GM20431 (cell line): ENCODE measurements at regions not wholly inside any gene's neighbourhood (a gene's known extent, or its start where the extent isn't known, plus 50 kb on each side); places are given as distances from the start of the nearest gene placed in this dataset.

Source experiments
- in situ Hi-C: fragments of 300-500 bp; cut with MseI, MboI; formaldehyde crosslinking; loops from one replicate; pipeline ENCODE4 v1.15.0; 2020; ENCODE audit warnings: low sequenced_read_pairs; ENCODE audit not compliant: unreplicated experiment

DNA sequence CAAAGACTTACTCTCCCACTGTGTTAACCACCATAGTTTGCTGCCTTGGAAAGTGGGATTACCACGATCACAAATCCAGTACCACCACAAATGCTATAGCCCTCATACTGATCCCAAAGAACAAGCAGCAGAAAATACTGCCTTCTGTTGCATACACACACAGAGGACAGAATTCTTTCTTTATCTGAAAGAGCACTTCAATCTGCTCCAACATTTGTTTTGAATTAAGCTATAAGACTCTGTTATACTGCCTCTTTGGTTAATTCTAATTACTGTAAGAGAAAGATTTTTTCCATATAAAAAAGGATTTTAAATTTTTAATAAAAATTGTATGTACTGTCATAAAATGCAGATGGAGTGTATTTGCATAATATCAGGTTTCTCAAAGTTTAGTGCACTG is 69.8 kb downstream of the YIPF5 start:
- in situ Hi-C loops = no loop called here

DNA sequence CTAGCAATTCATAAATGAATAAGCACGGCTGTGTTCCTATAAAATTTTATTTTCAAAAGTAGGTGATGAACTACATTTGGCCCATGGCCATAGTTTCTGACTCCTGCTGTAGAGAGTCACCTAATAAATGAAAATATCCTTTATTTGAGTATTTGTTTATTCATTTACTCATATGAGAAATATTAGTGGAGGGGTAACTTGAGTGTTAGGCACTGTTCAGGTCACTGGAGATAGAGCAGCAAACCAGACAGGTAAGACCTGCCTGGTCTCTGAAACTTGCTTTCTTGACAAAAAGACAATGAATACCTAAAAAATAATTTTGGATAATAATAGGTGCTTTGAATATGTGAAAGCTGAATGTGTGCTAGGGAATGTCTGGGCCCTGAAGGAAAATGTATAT is 68.8 kb downstream of the YIPF5 start:
- in situ Hi-C loops = no loop called here

DNA sequence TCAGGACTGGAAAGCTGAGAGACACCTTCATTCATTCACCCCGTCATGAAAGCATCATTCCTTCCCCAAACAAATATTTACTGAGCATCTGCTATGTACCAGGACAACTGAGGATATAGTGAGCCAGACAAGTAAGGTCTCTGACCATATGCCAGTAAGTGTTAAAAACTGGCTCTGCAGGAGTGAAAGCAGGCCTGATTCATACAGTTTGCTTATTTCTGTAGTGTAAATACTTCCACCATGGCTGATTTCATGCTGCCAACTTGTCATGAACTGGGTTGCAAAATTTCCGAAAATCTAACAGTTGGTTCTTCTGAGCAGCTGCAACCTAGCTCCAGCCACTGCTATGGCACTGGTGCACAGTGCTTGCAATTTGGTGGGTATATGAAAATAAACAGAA is 68.1 kb downstream of the YIPF5 start:
- in situ Hi-C loops = no loop called here

DNA sequence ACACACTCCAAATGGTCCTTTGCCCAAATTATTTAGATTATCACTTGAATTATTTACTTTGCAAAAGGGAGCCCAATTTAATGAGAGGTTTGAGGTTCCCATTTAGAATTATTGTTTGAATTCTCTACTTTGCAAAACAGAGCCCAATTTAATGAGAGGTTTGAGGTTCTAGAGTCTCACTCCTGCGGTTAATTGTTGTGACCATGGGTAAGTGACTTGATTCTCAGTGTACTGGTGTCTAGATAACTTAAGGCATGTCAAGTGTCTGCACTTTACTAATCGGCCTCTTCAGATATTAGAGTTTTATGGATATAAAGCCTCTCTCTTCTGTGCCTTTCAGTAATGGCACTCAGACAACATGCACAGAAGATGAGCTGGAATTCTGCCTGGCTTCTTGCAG is 67.5 kb downstream of the YIPF5 start:
- in situ Hi-C loops = no loop called here

DNA sequence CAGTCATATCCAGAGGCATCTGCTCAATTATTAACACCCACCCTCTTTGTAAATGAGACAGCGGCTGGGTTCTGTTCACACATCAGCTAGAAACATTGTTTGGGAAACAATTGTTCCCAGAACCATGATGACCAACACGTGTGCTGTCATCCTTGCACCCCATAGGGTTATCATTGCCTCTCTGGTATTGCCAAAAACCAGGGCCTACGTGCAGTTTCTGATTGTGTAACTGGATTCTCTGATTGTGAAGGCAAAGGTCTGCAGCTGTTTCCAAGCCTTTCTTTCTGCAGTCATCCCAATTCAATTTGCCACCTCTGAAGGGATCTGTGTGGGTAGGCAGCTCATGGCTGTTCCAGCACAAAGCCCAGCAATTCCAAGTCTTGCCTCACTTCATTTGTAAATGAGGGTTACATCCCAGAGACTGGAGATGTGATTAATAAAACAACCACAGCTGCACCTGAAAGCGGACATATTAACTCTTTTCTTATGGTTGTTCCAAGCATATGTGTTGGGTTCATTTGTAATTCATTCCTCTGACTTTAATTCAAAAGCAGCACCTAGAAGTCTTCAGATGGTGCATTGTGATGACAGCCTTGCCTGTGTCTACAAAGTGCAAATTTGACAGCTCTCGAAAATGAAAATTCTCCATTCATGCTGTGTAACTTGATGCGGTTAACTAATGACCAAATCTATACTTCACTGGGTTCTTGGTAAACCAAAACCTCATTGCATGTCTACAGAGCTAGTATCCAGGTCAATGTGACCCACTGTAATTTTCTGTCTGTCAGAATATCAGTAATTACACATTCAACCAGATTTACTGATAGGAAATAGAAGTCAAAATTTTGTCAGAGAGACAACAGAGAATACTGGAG is 66.6 kb downstream of the YIPF5 start:
- in situ Hi-C loops = no loop called here

DNA sequence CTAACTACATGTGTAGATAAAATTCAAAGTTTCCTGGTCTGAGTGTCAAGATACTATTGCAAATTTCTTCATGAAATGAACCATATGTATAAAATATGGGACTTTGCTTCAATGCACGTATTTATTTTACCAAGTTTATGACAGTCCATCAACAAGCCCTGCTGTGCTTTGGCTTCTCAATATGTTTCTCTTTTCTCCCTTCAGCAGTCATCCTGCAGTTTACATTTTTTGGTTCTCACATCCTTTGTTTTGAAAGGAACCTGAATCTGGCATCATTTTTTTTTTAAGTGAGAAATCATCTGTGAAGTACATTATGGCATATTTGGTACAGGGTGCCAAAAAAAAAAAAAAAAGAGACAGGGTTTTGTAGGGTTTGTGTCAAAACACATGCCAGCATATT is 65.1 kb downstream of the YIPF5 start:
- in situ Hi-C loops = no loop called here

DNA sequence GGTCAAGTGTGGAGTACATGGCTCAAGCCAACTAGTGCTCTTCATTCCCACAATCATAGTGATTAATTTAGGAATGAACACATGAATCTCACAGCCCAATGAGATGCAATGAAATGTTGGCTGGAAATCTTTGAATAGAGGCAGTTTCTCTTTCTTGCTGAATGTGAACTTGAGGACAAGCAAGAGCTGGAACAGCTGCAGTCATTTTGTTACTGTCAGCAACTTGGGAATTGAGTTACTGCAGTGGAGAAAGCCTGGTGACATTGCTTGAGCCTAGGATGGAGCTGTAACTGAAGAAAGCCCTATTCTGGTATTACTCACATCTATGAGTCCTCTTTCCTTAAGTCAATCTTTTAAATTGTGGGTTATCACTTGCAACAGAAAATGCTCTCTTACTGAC is 62.3 kb downstream of the YIPF5 start:
- in situ Hi-C loops = no loop called here
